IMR-90 (cell line): ENCODE measurements at regions not wholly inside any gene's neighbourhood (a gene's known extent, or its start where the extent isn't known, plus 50 kb on each side); places are given as distances from the start of the nearest gene placed in this dataset.

Experiments
- ATAC-seq: fragments of 200-7000 bp; cut with Tn5 transposase; 2 replicates; pipeline ENCODE4 v1.9.1; 2020; ENCODE audit warnings: low read depth, mild to moderate bottlenecking, moderate library complexity
- BruUV-seq: library from RNA; stranded (reverse); fragments of 400-500 nt; replicated peaks from 2 replicates; lab custom pipeline; 2021; lab: Mats Ljungman, UMichigan
- CTCF ChIA-PET: fragments of 300-600 bp; formaldehyde crosslinking; extraction: SDS; loops from one replicate; lab custom pipeline; 2021; ENCODE audit warnings: antibody characterized with exemption; lab: Yijun Ruan, JAX
- POLR2A ChIA-PET: fragments of 300-600 bp; sonication (Branson Sonifier 250); formaldehyde crosslinking; loops from one replicate; lab custom pipeline; 2022; ENCODE audit warnings: antibody characterized with exemption; ENCODE audit not compliant: unreplicated experiment; lab: Charles Lee
- DNase-seq: peaks from one replicate; pipeline ENCODE4 v3.0.0; 2013
- H2AFZ ChIP-seq: replicated peaks from 2 replicates; pipeline ENCODE3; 2013; ENCODE audit warnings: low read length, mild to moderate bottlenecking; ENCODE audit not compliant: poor library complexity
- H2AK5ac ChIP-seq: 2 replicates; pipeline ENCODE4 v1.6.1; 2013; ENCODE audit warnings: low read depth, low read length, inconsistent platforms
- H2AK9ac ChIP-seq: replicated peaks from 2 replicates; pipeline ENCODE3; 2013; ENCODE audit warnings: mild to moderate bottlenecking, low read depth, low read length, moderate library complexity; ENCODE audit not compliant: poor library complexity
- H2BK120ac ChIP-seq: 2 replicates; pipeline ENCODE4 v1.6.1; 2013; ENCODE audit warnings: low read depth, low read length, inconsistent platforms
- H2BK15ac ChIP-seq: 3 replicates; pipeline ENCODE4 v1.6.1; 2013; ENCODE audit warnings: low read depth, low read length, inconsistent platforms
- H2BK20ac ChIP-seq: 2 replicates; pipeline ENCODE4 v1.6.1; 2013; ENCODE audit warnings: low read depth, mild to moderate bottlenecking, inconsistent platforms, low read length, moderate library complexity
- H2BK5ac ChIP-seq: 2 replicates; pipeline ENCODE4 v1.6.1; 2013; ENCODE audit warnings: mild to moderate bottlenecking, low read depth, low read length, inconsistent platforms; ENCODE audit not compliant: poor library complexity, severe bottlenecking
- H3K14ac ChIP-seq: replicated peaks from 2 replicates; pipeline ENCODE4 v1.6.1; 2013; ENCODE audit warnings: low read depth, low read length, inconsistent platforms
- H3K18ac ChIP-seq: 2 replicates; pipeline ENCODE4 v1.6.1; 2013; ENCODE audit warnings: low read depth, low read length, control low read depth
- H3K23ac ChIP-seq: 2 replicates; pipeline ENCODE4 v1.6.1; 2013; ENCODE audit warnings: low read depth, low read length, inconsistent platforms
- H3K27ac ChIP-seq: 2 replicates; pipeline ENCODE4 v1.5.1; 2013; ENCODE audit warnings: mild to moderate bottlenecking, control low read depth, low read length; ENCODE audit not compliant: insufficient read depth
- H3K27me3 ChIP-seq: 2 replicates; pipeline ENCODE4 v1.6.1; 2013; ENCODE audit warnings: low read length; ENCODE audit not compliant: control insufficient read depth, insufficient read depth
- H3K36me3 ChIP-seq: 2 replicates; pipeline ENCODE4 v1.6.1; 2013; ENCODE audit warnings: low read length, mixed read lengths; ENCODE audit not compliant: control insufficient read depth, insufficient read depth
- H3K4ac ChIP-seq: 2 replicates; pipeline ENCODE4 v1.6.1; 2013; ENCODE audit warnings: low read depth, low read length, inconsistent platforms
- H3K4me1 ChIP-seq: 2 replicates; pipeline ENCODE4 v1.6.1; 2013; ENCODE audit warnings: low read length, mixed read lengths; ENCODE audit not compliant: control insufficient read depth, insufficient read depth
- H3K4me2 ChIP-seq: 2 replicates; pipeline ENCODE4 v1.6.1; 2013; ENCODE audit warnings: low read depth, mild to moderate bottlenecking, control low read depth, low read length, moderate library complexity
- H3K4me3 ChIP-seq: 2 replicates; pipeline ENCODE4 v1.5.1; 2013; ENCODE audit warnings: low read depth, mild to moderate bottlenecking, control low read depth, low read length, moderate library complexity; ENCODE audit not compliant: insufficient read depth
- H3K56ac ChIP-seq: 2 replicates; pipeline ENCODE4 v1.6.1; 2013; ENCODE audit warnings: low read length, inconsistent platforms; ENCODE audit not compliant: insufficient read depth; ENCODE audit errors: extremely low read depth
- H3K79me1 ChIP-seq, 2 experiments: 2 replicates each; pipeline ENCODE4 v1.6.1; 2013; ENCODE audit warnings: low read length in 2 of 2, inconsistent platforms in 1 of 2, low read depth in 1 of 2
- H3K9ac ChIP-seq: 2 replicates; pipeline ENCODE4 v1.6.1; 2013; ENCODE audit warnings: low read depth, low read length, control low read depth
- H3K9me1 ChIP-seq: 2 replicates; pipeline ENCODE4 v1.6.1; 2013; ENCODE audit warnings: low read length, inconsistent platforms; ENCODE audit not compliant: insufficient read depth
- H3K9me3 ChIP-seq: 2 replicates; pipeline ENCODE4 v1.6.1; 2013; ENCODE audit warnings: low read length; ENCODE audit not compliant: control insufficient read depth, insufficient read depth
- H4K20me1 ChIP-seq: 2 replicates; pipeline ENCODE4 v1.6.1; 2013; ENCODE audit warnings: low read length, inconsistent platforms; ENCODE audit not compliant: insufficient read depth
- H4K5ac ChIP-seq: 2 replicates; pipeline ENCODE4 v1.6.1; 2013; ENCODE audit warnings: mild to moderate bottlenecking, low read depth, low read length, control low read depth
- H4K8ac ChIP-seq, 2 experiments: 2 replicates each; pipeline ENCODE4 v1.6.1; 2013; ENCODE audit warnings: low read depth in 2 of 2, low read length in 2 of 2, control low read depth in 1 of 2, inconsistent platforms in 1 of 2
- H4K91ac ChIP-seq: 2 replicates; pipeline ENCODE4 v1.6.1; 2013; ENCODE audit warnings: low read depth, low read length, inconsistent platforms; ENCODE audit not compliant: insufficient read depth
- ELK1 ChIP-seq: fragments of 150-350 bp; IDR thresholded peaks from 2 replicates; pipeline ENCODE4 v1.6.1; 2016; ENCODE audit warnings: low read depth, mild to moderate bottlenecking, low read length, moderate library complexity, borderline replicate concordance
- MXI1 ChIP-seq: IDR thresholded peaks from 2 replicates; pipeline ENCODE4 v1.6.1; 2012; ENCODE audit warnings: low read depth, mild to moderate bottlenecking, low read length, moderate library complexity, borderline replicate concordance
- RCOR1 ChIP-seq: IDR thresholded peaks from 2 replicates; pipeline ENCODE4 v1.6.1; 2012; ENCODE audit warnings: mild to moderate bottlenecking, low read length, improper control_type of control experiment; ENCODE audit not compliant: insufficient replicate concordance
- WGBS, 2 experiments: methylation state at CpG; one replicate each; pipeline versions ENCODE4 v1.1.5 to v1.1.7; 2013; ENCODE audit warnings: missing lambda C conversion rate in 2 of 2; ENCODE audit not compliant: insufficient read length in 1 of 2; ENCODE audit errors: extremely low coverage in 2 of 2; 5-methylcytosine and 5-hydroxymethylcytosine counted together
- dilution Hi-C: fragments of 300-500 bp; cut with HindIII; formaldehyde crosslinking; loops from one replicate; pipeline ENCODE4 v1.14.3; 2018; ENCODE audit warnings: low sequenced_read_pairs; ENCODE audit not compliant: unreplicated experiment
- in situ Hi-C: fragments of 300-500 bp; cut with MboI; formaldehyde crosslinking; loops from 3 replicates; pipeline ENCODE4 v1.14.3; 2019; ENCODE audit warnings: low sequenced_read_pairs, inconsistent platforms, mixed read lengths
- intact Hi-C: fragments of 100-400 bp; cut with micrococcal nuclease; formaldehyde crosslinking; loops from 2 replicates; pipeline ENCODE4 v1.10.0; 2022

- H2BK5ac ChIP-seq = no peak overlapping the region
- no peaks in the 10 kb centered on the region for H3K9me3 ChIP-seq
- H2BK120ac ChIP-seq = no peak overlapping the region
- H3K36me3 ChIP-seq = no peaks in the 10 kb centered on the region
- H2AK9ac ChIP-seq = no peak overlapping the region
- no peak overlapping the region for H3K4ac ChIP-seq
- BruUV-seq = no TSS peak
- H3K27ac ChIP-seq = no peak overlapping the region
- POLR2A ChIA-PET = no interaction called here
- no peak for ATAC-seq
- WGBS, 2 experiments = no CpG with 5 or more reads among the region's 14 CpGs
- no peaks in the 10 kb centered on the region for H3K9me1 ChIP-seq
- no peak overlapping the region for H4K8ac ChIP-seq
- CTCF ChIA-PET = no interaction called here
- no peaks in the 10 kb centered on the region for H3K4me1 ChIP-seq
- H4K91ac ChIP-seq = no peak overlapping the region
- intact Hi-C loops = no loop called here
- no peak for TF ChIP-seq RCOR1
- TF ChIP-seq ELK1 = no peak
- no peak for TF ChIP-seq MXI1
- no peak overlapping the region for H2AK5ac ChIP-seq
- no peak overlapping the region for H3K18ac ChIP-seq
- H3K56ac ChIP-seq = no peak overlapping the region
- H3K27me3 ChIP-seq = no peaks in the 10 kb centered on the region
- DNase-seq = no peak
- no peak overlapping the region for H2BK15ac ChIP-seq
- in situ Hi-C loops = no loop called here
- H3K9ac ChIP-seq = no peak overlapping the region
- no peak overlapping the region for H4K5ac ChIP-seq
- no peak overlapping the region for H2AFZ ChIP-seq
- no peak overlapping the region for H3K4me2 ChIP-seq
- no peaks in the 10 kb centered on the region for H4K20me1 ChIP-seq
- H3K4me3 ChIP-seq = no peak overlapping the region
- dilution Hi-C loops = no loop called here
- H3K23ac ChIP-seq = no peak overlapping the region
- H3K79me1 ChIP-seq = no peaks in the 10 kb centered on the region
- no peak overlapping the region for H2BK20ac ChIP-seq
- H3K14ac ChIP-seq = no peak overlapping the region
Observed at GRCh38 chrX:137747244-137748043, 181.5 kb downstream of the ZIC3 start.
